ENCODE measurements at regions not wholly inside any gene's neighbourhood (a gene's known extent, or its start where the extent isn't known, plus 50 kb on each side); places are given as distances from the start of the nearest gene placed in this dataset.

- TF ChIP-seq CTCF (conservative IDR thresholded peaks at IDR 0.05 in 1 of 2, IDR thresholded peaks at IDR 0.05 in 1 of 2; ENCODE audit: extremely low read depth in 1 of 2, insufficient read depth in 1 of 2, low read depth in 1 of 2, low read length in 2 of 2), result no peak
- TF ChIP-seq EZH2 (IDR thresholded peaks at IDR 0.05; ENCODE audit: borderline replicate concordance, low read length), result no peak
Measured at GRCh38 chr7:32283546-32283945, 206.6 kb downstream of the LSM5 start.
